Lung (tissue), 11 donors: ENCODE measurements at regions not wholly inside any gene's neighbourhood (a gene's known extent, or its start where the extent isn't known, plus 50 kb on each side); places are given as distances from the start of the nearest gene placed in this dataset.

Experiments
- ATAC-seq: fragments of 200-7000 bp; cut with Tn5 transposase; one replicate; pipeline ENCODE4 v1.9.1; 2020; ENCODE audit warnings: moderate number of reproducible peaks; ENCODE audit not compliant: insufficient read depth, low FRiP score
- DNase-seq, 3 donors: peaks; one replicate each; pipeline ENCODE4 v3.0.0-alpha.2; 2013 to 2017
- H3K27ac ChIP-seq, 2 donors: one replicate each; pipeline ENCODE4 v1.5.1; 2013; ENCODE audit warnings: mild to moderate bottlenecking in 2 of 2, moderate library complexity in 2 of 2, control low read depth in 1 of 2, inconsistent platforms in 1 of 2, low read depth in 1 of 2, low read length in 1 of 2
- H3K27me3 ChIP-seq, 3 donors: one replicate each; pipeline ENCODE4 v1.5.1; 2013; ENCODE audit warnings: low read length in 2 of 3; ENCODE audit not compliant: control insufficient read depth in 3 of 3, insufficient read depth in 3 of 3
- H3K36me3 ChIP-seq, 4 donors: one replicate each; pipeline ENCODE4 v1.5.1; 2013; ENCODE audit warnings: low read length in 4 of 4, mild to moderate bottlenecking in 1 of 4, moderate library complexity in 1 of 4; ENCODE audit not compliant: control insufficient read depth in 4 of 4, insufficient read depth in 4 of 4
- H3K4me1 ChIP-seq, 5 donors: one replicate each; pipeline ENCODE4 v1.5.1; 2013; ENCODE audit warnings: low read length in 5 of 5, mild to moderate bottlenecking in 2 of 5, moderate library complexity in 1 of 5; ENCODE audit not compliant: control insufficient read depth in 5 of 5, insufficient read depth in 5 of 5
- H3K4me3 ChIP-seq: one replicate; pipeline ENCODE4 v1.5.1; 2013; ENCODE audit warnings: mild to moderate bottlenecking, control low read depth, moderate library complexity
- H3K9ac ChIP-seq, 2 donors: one replicate each; pipeline ENCODE4 v1.5.1; 2013; ENCODE audit warnings: low read length in 2 of 2, control low read depth in 1 of 2; ENCODE audit not compliant: insufficient read depth in 1 of 2
- H3K9me3 ChIP-seq, 4 donors: one replicate each; pipeline ENCODE4 v1.5.1; 2013; ENCODE audit warnings: low read length in 3 of 4, mild to moderate bottlenecking in 1 of 4, moderate library complexity in 1 of 4; ENCODE audit not compliant: control insufficient read depth in 4 of 4, insufficient read depth in 3 of 4
- CTCF ChIP-seq: IDR thresholded peaks from 2 replicates; pipeline ENCODE4 v1.5.1; 2012; ENCODE audit warnings: mild to moderate bottlenecking; ENCODE audit errors: control extremely low read depth, extremely low read depth
- WGBS, 2 donors: extraction: QIAGEN DNeasy Blood & Tissue Kit; methylation state at CpG; one replicate each; pipeline ENCODE4 v1.1.7; 2013; 5-methylcytosine and 5-hydroxymethylcytosine counted together
- donor health status: control.
- donor health status: control.
- donor health status: Bipolar disorder and iron deficiency.
- donor health status: healthy.
- donor health status: DM: yes; HTN: yes; CAD: no.

GRCh38 chr12:105775343-105775742 lies 363.4 kb downstream of the NUAK1 start:
- WGBS, 2 donors, result 82 to 88% methylated on average over 3 of the region's 3 CpGs
- Histone ChIP-seq H3K4me1 (peaks cover 0 to 11% (median 0%) of the 10 kb centered on the region in 5 donors), H3K9me3 (no peaks in the 10 kb centered on the region), H3K36me3 (no peaks in the 10 kb centered on the region), H3K9ac (no peak overlapping the region), H3K4me3 (no peak overlapping the region), H3K27me3 (no peaks in the 10 kb centered on the region), H3K27ac (no peak overlapping the region)
- DNase-seq (peak in 2 of 3 donors; percentile 39 to 42), ATAC-seq (no peak)
- no peak for TF ChIP-seq CTCF

GRCh38 chr12:105783983-105784947 lies 354.5 kb downstream of the NUAK1 start:
- DNase-seq, result peak in 2 of 3 donors; percentile 31 to 39
- Histone ChIP-seq H3K27me3 (no peaks in the 10 kb centered on the region), H3K4me1 (peaks cover 0 to 7% (median 0%) of the 10 kb centered on the region in 5 donors), H3K27ac (peak overlapping the region in 1 of 2 donors; percentile 15), H3K9ac (no peak overlapping the region), H3K4me3 (no peak overlapping the region), H3K9me3 (no peaks in the 10 kb centered on the region), H3K36me3 (no peaks in the 10 kb centered on the region)
- 47 to 56% methylated on average over 8 of the region's 8 CpGs for WGBS, 2 donors
- TF ChIP-seq CTCF, result no peak
- no peak for ATAC-seq

DNA sequence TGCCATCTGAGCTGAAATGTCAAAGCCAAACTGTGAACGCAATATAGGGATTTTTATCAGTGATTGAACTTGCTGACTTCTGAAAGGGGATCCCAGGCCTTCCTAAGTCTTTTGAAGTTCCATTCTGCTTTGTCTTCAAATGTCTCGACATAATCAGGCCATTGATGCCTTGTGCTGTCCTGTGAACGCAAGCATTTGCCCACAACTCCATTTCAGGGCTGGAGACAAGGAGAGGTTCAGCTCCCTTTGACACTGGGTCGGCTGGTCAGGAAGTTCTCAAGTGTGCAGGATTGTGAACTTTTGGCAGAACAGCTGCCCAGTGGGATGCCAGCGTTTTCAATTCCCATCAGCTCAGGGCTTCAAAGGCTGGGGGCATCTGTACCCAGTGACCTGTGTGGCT lies 345.3 kb downstream of the NUAK1 start:
- Histone ChIP-seq H3K9ac (no peak overlapping the region), H3K27me3 (no peaks in the 10 kb centered on the region), H3K27ac (no peak overlapping the region), H3K4me3 (no peak overlapping the region), H3K36me3 (no peaks in the 10 kb centered on the region), H3K9me3 (peaks cover 0 to 6% (median 2%) of the 10 kb centered on the region in 4 donors), H3K4me1 (no peaks in the 10 kb centered on the region)
- no peak for TF ChIP-seq CTCF
- DNase-seq (no peak), ATAC-seq (no peak)
- 72 to 88% methylated on average over 5 of the region's 5 CpGs for WGBS, 2 donors
